ENCODE measurements at regions not wholly inside any gene's neighbourhood (a gene's known extent, or its start where the extent isn't known, plus 50 kb on each side); places are given as distances from the start of the nearest gene placed in this dataset.
"Not testable (repeated sequence)": the region's sequence is repeated elsewhere in the genome, so short reads cannot be mapped to it uniquely, and the experiment has no call there.

DNA sequence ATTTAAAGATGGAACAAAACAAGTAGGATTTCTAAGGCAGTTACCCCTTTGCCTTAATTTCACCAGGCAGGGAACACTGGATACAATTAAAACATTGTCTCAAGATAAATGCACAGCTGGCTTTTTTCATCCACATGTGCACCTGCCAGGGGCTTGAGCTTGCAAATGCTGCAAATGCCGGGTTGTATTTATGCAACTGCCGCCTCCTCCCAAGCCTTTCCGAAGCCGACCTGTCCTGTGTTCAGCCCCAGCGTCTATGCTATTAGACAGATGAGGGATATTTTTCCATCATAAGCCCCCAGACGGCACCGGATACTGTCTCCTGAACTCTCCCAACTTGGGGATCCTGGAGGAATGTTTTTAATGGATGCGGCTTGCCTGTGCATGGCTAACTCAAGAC, 251.6 kb downstream of the CRLF2 start:
- Histone ChIP-seq H3K4me1 (no peaks in the 10 kb centered on the region), H3K36me3 (no peaks in the 10 kb centered on the region), H3K9me3 (no peaks in the 10 kb centered on the region), H3K4me3 (no peak overlapping the region), H3K27ac (no peak overlapping the region), H3K27me3 (peaks cover 0 to 34% of the 10 kb centered on the region in 2 donors)
- DNase-seq (ENCODE audit: low spot score in 2 of 2) = no peak
- TF ChIP-seq, protein P1, sequence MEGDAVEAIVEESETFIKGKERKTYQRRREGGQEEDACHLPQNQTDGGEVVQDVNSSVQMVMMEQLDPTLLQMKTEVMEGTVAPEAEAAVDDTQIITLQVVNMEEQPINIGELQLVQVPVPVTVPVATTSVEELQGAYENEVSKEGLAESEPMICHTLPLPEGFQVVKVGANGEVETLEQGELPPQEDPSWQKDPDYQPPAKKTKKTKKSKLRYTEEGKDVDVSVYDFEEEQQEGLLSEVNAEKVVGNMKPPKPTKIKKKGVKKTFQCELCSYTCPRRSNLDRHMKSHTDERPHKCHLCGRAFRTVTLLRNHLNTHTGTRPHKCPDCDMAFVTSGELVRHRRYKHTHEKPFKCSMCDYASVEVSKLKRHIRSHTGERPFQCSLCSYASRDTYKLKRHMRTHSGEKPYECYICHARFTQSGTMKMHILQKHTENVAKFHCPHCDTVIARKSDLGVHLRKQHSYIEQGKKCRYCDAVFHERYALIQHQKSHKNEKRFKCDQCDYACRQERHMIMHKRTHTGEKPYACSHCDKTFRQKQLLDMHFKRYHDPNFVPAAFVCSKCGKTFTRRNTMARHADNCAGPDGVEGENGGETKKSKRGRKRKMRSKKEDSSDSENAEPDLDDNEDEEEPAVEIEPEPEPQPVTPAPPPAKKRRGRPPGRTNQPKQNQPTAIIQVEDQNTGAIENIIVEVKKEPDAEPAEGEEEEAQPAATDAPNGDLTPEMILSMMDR (IDR thresholded peaks at IDR 0.05) = no peak
- TF ChIP-seq POLR2A (IDR thresholded peaks at IDR 0.05) (no peak), POLR2AphosphoS5 (IDR thresholded peaks at IDR 0.05) (no peak)
- intact Hi-C loops (cut with DNase I; ENCODE audit: low total_unique reads) = no loop called here

DNA sequence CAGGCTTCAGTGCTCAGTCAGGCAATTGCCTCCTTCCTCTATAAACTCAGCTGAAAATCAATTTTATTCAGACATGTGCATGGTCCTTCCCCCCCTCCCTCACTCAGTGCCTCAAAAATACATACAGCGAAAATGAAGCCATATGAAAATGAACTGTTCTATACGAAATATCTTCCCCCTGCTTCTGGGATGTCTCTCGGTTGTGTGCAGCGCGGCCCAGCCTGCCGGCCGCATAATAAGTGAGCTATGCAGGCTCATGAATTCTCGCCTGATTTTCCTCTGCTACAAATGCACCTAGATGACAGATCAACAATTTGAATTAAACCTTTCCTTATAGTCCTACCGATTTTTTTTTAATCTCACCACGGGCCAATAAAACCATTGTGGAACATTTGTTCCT, 252.9 kb downstream of the CRLF2 start:
- Histone ChIP-seq H3K9me3 (no peaks in the 10 kb centered on the region), H3K27ac (no peak overlapping the region), H3K27me3 (peaks cover 0 to 30% of the 10 kb centered on the region in 2 donors), H3K4me3 (no peak overlapping the region), H3K4me1 (no peaks in the 10 kb centered on the region), H3K36me3 (no peaks in the 10 kb centered on the region)
- no peak for DNase-seq (ENCODE audit: low spot score in 2 of 2)
- TF ChIP-seq POLR2AphosphoS5 (IDR thresholded peaks at IDR 0.05) = no peak
- TF ChIP-seq, protein P1 (IDR thresholded peaks at IDR 0.05) = no peak
- no peak for TF ChIP-seq POLR2A (IDR thresholded peaks at IDR 0.05)
- intact Hi-C loops (cut with DNase I; ENCODE audit: low total_unique reads) = no loop called here

DNA sequence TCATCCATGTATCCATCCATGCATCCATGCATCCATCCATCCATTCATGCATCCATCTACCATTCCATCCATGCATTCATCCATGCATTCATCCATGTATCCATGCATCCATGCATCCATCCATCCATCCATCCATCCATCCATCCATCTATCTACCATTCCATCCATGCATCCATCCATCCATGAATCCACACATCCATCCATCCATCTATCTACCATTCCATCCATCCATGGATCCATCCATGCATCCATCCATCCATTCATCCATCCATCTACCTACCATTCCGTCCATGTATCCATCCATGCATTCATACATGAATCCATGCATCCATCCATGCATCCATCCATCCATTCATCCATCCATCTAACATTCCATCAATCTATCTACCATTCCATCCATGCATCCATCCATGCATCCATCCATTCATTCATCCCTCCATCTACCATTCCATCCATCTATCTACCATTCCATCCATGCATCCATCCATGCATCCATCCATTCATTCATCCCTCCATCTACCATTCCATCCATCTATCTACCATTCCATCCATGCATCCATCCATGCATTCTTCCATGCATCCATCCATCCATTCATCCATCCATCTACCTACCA, 257.2 kb downstream of the CRLF2 start:
- H3K27ac ChIP-seq; H3K9me3 ChIP-seq; H3K27me3 ChIP-seq; H3K4me1 ChIP-seq; H3K36me3 ChIP-seq; H3K4me3 ChIP-seq; intact Hi-C loops (cut with DNase I; ENCODE audit: low total_unique reads); DNase-seq (ENCODE audit: low spot score in 2 of 2): not testable (repeated sequence)

DNA sequence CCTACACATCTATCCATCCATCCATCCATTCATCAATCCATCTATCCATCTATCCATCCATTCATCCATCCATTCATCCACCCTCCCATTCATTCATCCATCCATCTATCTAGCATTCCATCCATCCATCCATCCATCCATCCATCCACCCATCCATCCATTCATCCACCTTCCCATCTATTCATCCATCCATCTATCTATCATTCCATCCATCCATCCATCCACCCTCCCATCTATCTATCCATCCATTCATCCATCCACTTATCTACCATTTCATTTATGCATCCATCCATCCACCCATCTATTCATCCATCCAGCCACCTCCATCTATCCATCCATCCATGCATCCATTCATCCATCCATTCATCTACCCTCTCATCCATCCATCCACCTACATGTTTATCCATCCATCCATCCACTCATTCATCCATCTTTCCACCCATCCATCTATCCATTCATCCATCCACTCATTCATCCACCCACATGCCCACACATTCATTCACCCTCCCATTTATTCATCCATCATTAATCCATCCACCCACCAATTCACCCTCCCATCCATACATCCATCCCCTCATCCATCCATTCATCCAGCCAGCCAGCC, 258.5 kb downstream of the CRLF2 start:
- no peak for TF ChIP-seq POLR2A (IDR thresholded peaks at IDR 0.05)
- TF ChIP-seq POLR2AphosphoS5 (IDR thresholded peaks at IDR 0.05) = no peak
- TF ChIP-seq, protein P1 (IDR thresholded peaks at IDR 0.05) = no peak
- Histone ChIP-seq H3K4me1 (no peaks in the 10 kb centered on the region), H3K27me3 (peaks cover 0 to 6% of the 10 kb centered on the region in 2 donors), H3K9me3 (no peaks in the 10 kb centered on the region), H3K27ac (no peak overlapping the region), H3K36me3 (no peaks in the 10 kb centered on the region), H3K4me3 (no peak overlapping the region)
- no peak for DNase-seq (ENCODE audit: low spot score in 2 of 2)
- intact Hi-C loops (cut with DNase I; ENCODE audit: low total_unique reads) = no loop called here

DNA sequence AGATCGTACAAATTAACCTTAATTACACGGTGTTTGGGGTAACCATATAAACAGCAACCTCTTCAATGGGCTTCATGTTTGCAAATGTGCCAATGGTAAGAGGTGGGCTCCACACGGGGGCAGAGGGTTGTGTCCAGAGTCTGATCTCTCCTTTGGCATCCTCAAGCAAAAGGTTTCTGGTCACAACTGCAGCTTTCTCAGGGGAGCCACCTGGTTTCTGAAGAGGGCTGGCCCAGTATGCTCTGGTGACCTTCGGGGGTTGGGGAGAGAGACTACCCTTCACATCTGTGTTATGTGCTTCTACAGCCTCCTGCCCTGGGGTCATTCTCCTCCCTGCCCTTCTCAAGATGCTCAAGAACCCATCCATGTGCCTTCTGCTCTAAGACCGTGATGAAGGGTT, 259.6 kb downstream of the CRLF2 start:
- Histone ChIP-seq H3K4me3 (no peak overlapping the region), H3K27ac (no peak overlapping the region), H3K4me1 (no peaks in the 10 kb centered on the region), H3K9me3 (peaks cover 0 to 5% of the 10 kb centered on the region in 2 donors), H3K36me3 (no peaks in the 10 kb centered on the region), H3K27me3 (no peaks in the 10 kb centered on the region)
- DNase-seq (ENCODE audit: low spot score in 2 of 2) = no peak
- intact Hi-C loops (cut with DNase I; ENCODE audit: low total_unique reads) = no loop called here
- TF ChIP-seq, protein P1 (IDR thresholded peaks at IDR 0.05) = no peak
- TF ChIP-seq POLR2A (IDR thresholded peaks at IDR 0.05) (no peak), POLR2AphosphoS5 (IDR thresholded peaks at IDR 0.05) (no peak)

DNA sequence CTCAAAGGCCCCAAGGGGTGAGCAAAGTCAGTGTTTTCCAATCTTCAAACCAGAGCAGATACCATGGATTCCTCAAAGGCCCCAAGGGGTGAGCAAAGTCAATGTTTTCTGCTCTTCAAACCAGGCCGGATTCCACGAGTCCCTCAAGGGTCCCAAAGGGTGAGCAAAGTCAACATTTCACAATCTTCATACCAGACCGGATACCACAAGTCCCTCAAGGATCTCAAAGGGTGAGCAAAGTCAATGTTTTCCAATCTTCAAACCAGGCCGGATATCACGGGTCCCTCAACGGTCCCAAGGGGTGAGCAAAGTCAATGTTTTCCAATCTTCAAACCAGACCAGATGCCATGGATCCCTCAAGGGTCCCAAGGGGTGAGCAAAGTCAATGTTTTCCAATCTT, 265.2 kb downstream of the CRLF2 start:
- DNase-seq (ENCODE audit: low spot score in 2 of 2); intact Hi-C loops (cut with DNase I; ENCODE audit: low total_unique reads); H3K27ac ChIP-seq; H3K9me3 ChIP-seq; H3K4me3 ChIP-seq; H3K27me3 ChIP-seq; H3K4me1 ChIP-seq; H3K36me3 ChIP-seq: not testable (repeated sequence)

All from breast epithelium (tissue), 4 donors.